ENCODE measurements at regions not wholly inside any gene's neighbourhood (a gene's known extent, or its start where the extent isn't known, plus 50 kb on each side); places are given as distances from the start of the nearest gene placed in this dataset.
A peak's percentile ranks its signal among the peaks of the same experiment; 100 is the strongest.

DNA sequence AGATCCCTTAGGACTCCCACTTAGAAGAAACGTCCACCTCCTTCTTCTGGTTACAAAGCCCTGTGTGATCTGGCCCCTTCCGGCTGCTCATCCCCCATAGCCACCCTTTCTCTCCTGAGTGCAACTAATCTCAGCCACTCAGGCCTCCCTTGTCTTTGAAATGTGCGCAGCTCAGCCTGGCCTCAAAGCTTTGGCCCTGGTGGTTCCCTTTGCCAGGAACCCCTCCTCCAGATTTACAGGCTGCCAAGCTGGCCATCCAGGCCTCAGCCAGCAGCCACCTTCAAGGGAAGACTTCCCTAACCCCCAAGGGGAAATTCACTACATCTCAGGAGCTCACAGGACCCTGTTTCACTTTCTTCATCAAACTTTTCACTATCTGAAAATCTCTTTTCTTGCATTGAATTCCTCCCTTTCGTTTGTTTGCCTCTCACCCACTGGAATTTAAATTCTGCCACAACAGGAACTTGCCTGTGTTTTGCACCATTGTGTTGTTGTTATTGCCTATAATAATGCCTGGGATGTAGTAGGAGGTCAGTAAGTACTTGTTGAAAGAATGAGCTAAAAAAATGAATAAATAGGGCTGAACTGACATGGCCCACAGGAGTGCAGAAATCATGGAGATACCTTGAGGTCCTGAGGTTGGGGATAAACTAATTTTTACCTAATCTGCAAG, 109.5 kb upstream of the PFN2 start:
- DNase-seq (ENCODE audit: low spot score) (no peak), ATAC-seq (ENCODE audit: insufficient number of reproducible peaks, low FRiP score, low read depth) (no peak)
- Histone ChIP-seq H3K9me3 (peaks cover 14% of the 10 kb centered on the region), H3K27me3 (replicated peaks; ENCODE audit: insufficient read depth) (no peaks in the 10 kb centered on the region), H3K4me3 (no peak overlapping the region), H3K27ac (peak overlapping the region; percentile 57 to 62), H3K36me3 (no peaks in the 10 kb centered on the region), H3K4me1 (ENCODE audit: control insufficient read depth in 1 of 2, low read depth in 2 of 2) (peaks cover 7 to 60% of the 10 kb centered on the region in 2 donors)
- TF ChIP-seq, protein P1, sequence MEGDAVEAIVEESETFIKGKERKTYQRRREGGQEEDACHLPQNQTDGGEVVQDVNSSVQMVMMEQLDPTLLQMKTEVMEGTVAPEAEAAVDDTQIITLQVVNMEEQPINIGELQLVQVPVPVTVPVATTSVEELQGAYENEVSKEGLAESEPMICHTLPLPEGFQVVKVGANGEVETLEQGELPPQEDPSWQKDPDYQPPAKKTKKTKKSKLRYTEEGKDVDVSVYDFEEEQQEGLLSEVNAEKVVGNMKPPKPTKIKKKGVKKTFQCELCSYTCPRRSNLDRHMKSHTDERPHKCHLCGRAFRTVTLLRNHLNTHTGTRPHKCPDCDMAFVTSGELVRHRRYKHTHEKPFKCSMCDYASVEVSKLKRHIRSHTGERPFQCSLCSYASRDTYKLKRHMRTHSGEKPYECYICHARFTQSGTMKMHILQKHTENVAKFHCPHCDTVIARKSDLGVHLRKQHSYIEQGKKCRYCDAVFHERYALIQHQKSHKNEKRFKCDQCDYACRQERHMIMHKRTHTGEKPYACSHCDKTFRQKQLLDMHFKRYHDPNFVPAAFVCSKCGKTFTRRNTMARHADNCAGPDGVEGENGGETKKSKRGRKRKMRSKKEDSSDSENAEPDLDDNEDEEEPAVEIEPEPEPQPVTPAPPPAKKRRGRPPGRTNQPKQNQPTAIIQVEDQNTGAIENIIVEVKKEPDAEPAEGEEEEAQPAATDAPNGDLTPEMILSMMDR (IDR thresholded peaks at IDR 0.05), result no peak

GRCh38 chr3:150079029-150079739, 108.5 kb upstream of the PFN2 start:
- Histone ChIP-seq H3K36me3 (no peaks in the 10 kb centered on the region), H3K9me3 (peaks cover 14% of the 10 kb centered on the region), H3K4me3 (no peak overlapping the region), H3K4me1 (ENCODE audit: control insufficient read depth in 1 of 2, low read depth in 2 of 2) (peaks cover 7 to 60% of the 10 kb centered on the region in 2 donors), H3K27me3 (replicated peaks; ENCODE audit: insufficient read depth) (no peaks in the 10 kb centered on the region), H3K27ac (peak overlapping the region; percentile 43 to 57)
- TF ChIP-seq, protein P1 (IDR thresholded peaks at IDR 0.05), result no peak
- DNase-seq (ENCODE audit: low spot score) (peak; percentile 16), ATAC-seq (ENCODE audit: insufficient number of reproducible peaks, low FRiP score, low read depth) (peak; percentile 44)

- Histone ChIP-seq H3K27ac (no peak overlapping the region), H3K9me3 (peaks cover 14% of the 10 kb centered on the region), H3K27me3 (replicated peaks; ENCODE audit: insufficient read depth) (no peaks in the 10 kb centered on the region), H3K4me3 (no peak overlapping the region), H3K4me1 (ENCODE audit: control insufficient read depth in 1 of 2, low read depth in 2 of 2) (peaks cover 3 to 52% of the 10 kb centered on the region in 2 donors), H3K36me3 (no peaks in the 10 kb centered on the region)
- ATAC-seq (ENCODE audit: insufficient number of reproducible peaks, low FRiP score, low read depth) (no peak), DNase-seq (ENCODE audit: low spot score) (no peak)
- TF ChIP-seq, protein P1 (IDR thresholded peaks at IDR 0.05), result no peak
These were observed 107.0 kb upstream of the PFN2 start for GRCh38 chr3:150077581-150078247.

GRCh38 chr3:150077107-150077506, 106.4 kb upstream of the PFN2 start:
- ATAC-seq (ENCODE audit: insufficient number of reproducible peaks, low FRiP score, low read depth), result no peak
- Histone ChIP-seq H3K9me3 (peaks cover 14% of the 10 kb centered on the region), H3K36me3 (no peaks in the 10 kb centered on the region), H3K4me3 (no peak overlapping the region), H3K27me3 (replicated peaks; ENCODE audit: insufficient read depth) (no peaks in the 10 kb centered on the region), H3K27ac (no peak overlapping the region), H3K4me1 (ENCODE audit: control insufficient read depth in 1 of 2, low read depth in 2 of 2) (peaks cover 3 to 46% of the 10 kb centered on the region in 2 donors)
- no peak for DNase-seq (ENCODE audit: low spot score)
- TF ChIP-seq, protein P1 (IDR thresholded peaks at IDR 0.05), result no peak

GRCh38 chr3:150076443-150076842, 105.7 kb upstream of the PFN2 start:
- DNase-seq (ENCODE audit: low spot score), result no peak

More at GRCh38 chr3:150076443-150076842, 105.7 kb upstream of the PFN2 start:
- Histone ChIP-seq H3K36me3 (no peaks in the 10 kb centered on the region), H3K9me3 (peaks cover 14% of the 10 kb centered on the region), H3K27ac (no peak overlapping the region), H3K4me1 (ENCODE audit: control insufficient read depth in 1 of 2, low read depth in 2 of 2) (peaks cover 3 to 40% of the 10 kb centered on the region in 2 donors), H3K27me3 (replicated peaks; ENCODE audit: insufficient read depth) (no peaks in the 10 kb centered on the region), H3K4me3 (no peak overlapping the region)
- no peak for ATAC-seq (ENCODE audit: insufficient number of reproducible peaks, low FRiP score, low read depth)
- TF ChIP-seq, protein P1 (IDR thresholded peaks at IDR 0.05), result no peak
